Daoy (cell line): ENCODE measurements at regions not wholly inside any gene's neighbourhood (a gene's known extent, or its start where the extent isn't known, plus 50 kb on each side); places are given as distances from the start of the nearest gene placed in this dataset.
"Not testable (repeated sequence)": the region's sequence is repeated elsewhere in the genome, so short reads cannot be mapped to it uniquely, and the experiment has no call there.

Experiments
- DNase-seq: peaks from one replicate; pipeline ENCODE4 v3.0.0-alpha.2; 2015; ENCODE audit warnings: low read depth

DNA sequence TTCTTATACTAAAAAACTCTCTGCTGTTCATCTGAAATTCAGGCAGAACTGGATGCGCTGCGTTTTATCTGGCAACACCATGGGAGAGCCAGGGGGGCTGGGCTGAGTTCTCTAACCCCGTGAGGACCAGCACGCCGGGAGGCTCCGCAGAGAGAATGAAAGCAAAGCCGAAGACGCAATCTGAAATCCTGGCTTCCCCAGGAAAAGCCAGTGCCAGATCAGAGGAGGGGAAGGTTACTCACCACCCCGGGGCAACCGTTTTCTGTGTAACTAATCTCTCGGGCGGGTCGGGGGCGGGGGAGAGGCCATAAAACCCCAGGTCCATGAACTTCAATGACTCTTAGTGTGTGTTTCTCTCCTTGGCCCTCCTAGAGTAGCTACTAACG is 99.4 kb downstream of the SHANK2 start:
- peak; percentile 83 for DNase-seq

DNA sequence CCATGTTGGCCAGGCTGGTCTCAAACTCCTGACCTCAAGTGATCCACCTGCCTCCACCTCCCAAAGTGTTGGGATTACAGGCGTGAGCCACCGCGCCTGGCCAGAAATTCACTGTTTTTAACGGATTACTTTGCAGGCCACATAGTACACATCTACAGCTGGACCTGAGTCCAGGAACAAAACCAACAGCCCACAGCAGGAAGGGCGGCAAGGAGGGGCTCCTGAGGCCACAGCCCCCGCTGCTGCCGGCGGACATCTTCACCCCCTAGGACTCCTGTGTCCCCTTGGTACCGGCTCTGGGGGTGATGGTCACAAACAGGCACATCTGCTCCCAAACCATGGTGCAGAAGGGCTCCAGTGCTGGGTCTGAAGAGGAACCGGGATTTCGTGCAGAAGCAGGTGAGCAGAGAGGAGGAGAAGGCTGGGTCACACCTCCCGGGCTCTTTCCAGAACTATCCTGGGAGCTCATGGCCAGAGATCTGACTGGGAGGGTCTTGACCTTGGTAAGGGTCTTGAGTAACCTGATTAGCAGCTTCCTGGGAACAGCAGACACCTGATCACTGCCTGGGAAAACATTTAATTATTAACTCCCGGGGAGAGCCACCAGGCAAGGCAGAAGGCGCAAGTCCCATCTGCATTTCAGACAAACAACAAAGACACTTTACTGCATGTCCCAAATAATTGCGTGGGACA is 99.9 kb downstream of the SHANK2 start:
- not testable (repeated sequence) for DNase-seq

DNA sequence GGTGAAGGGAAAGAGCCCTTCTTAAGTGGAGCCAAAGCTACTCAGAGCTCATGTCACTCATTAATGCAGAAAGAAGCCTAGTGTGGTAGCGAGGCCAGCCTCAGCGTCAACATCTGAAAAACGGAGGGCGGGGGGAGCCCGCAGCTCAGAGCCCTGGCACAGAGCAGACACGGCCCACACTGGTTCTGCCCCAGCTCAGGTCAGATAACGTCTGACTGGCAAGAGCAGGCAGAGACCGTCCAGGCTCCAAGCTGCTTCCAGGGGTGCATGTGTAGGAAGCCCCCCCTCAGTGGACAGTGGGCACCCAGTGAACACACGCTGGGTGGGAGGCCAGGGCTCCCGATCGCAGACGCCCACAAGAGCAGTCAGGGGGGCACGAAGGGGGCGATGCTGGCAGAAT is 100.8 kb downstream of the SHANK2 start:
- DNase-seq, result no peak

DNA sequence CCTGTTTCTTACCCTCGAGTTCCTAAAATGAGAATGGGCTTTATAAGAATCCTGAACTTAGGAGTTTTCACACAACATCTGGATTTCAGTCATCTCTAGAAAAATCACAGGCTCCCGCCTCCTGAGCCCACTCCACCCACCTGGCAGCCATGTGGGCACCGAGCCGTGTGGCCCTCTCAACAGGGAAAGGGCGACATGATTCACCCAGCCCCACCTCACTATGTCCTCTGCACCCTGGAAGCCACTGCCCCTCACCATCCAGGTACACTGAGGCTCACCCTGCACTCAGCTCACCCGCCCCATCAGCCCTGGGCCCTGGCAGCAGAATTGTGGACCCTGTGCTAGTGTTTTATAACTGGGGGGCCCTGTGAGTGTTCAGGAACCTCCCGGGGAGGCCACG is 101.5 kb downstream of the SHANK2 start:
- DNase-seq, result no peak

DNA sequence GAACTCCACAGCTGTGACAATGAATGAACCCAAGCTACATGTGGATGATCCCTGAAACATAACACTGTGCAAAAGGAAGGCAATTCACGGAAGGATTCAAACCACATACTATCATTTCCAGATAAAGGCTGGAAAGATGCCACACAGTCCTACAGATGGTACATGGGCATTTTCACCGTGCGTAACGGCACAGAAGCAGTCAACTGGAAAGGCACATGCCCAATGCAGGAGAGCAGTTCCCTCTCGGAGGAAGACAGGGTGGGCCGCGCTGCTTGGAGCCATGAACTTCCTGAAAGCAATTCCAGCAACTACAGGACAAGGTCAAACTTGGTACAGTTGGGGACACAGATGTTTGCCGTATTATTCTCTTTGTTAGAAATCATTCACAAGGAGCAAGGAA is 103.7 kb downstream of the SHANK2 start:
- no peak for DNase-seq

DNA sequence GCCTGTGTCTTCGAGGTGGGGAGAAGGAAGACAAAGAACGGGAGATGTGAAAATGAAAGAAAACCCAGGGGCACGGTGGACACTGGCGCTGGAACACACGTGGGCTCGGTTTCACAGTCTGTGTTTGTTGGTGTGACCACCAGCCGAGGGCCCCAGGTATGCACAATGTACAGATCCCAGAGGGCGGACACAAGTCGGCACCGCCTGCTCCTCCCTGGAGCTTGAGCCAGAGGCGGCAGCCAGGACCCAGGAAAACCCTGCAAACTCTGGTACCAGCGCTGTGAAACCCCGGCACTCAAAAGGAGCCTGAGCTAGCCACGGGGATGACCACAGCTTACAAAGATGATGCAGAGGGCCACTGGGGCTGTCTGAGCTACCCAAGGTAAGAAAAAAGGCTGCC is 105.0 kb downstream of the SHANK2 start:
- DNase-seq, result no peak

DNA sequence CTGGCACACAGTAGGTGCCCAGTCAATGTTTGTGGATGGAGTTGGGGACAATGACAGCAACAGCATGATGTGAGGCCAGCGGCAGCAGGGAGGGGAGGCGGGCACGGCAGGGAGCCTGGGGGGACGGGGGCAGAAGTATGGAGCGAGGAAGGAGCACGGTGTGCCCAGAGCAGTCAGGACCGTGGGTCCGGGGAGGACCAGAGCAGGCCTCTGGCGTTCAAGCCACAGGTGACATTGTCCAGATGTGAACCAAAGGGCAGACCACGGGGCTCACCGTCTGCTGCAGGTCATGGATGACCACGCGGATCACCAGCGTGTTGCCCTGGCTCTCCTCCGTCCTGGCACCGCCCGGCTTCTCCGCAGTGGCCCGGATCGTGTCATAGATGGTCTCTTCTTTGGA is 105.5 kb downstream of the SHANK2 start:
- no peak for DNase-seq

DNA sequence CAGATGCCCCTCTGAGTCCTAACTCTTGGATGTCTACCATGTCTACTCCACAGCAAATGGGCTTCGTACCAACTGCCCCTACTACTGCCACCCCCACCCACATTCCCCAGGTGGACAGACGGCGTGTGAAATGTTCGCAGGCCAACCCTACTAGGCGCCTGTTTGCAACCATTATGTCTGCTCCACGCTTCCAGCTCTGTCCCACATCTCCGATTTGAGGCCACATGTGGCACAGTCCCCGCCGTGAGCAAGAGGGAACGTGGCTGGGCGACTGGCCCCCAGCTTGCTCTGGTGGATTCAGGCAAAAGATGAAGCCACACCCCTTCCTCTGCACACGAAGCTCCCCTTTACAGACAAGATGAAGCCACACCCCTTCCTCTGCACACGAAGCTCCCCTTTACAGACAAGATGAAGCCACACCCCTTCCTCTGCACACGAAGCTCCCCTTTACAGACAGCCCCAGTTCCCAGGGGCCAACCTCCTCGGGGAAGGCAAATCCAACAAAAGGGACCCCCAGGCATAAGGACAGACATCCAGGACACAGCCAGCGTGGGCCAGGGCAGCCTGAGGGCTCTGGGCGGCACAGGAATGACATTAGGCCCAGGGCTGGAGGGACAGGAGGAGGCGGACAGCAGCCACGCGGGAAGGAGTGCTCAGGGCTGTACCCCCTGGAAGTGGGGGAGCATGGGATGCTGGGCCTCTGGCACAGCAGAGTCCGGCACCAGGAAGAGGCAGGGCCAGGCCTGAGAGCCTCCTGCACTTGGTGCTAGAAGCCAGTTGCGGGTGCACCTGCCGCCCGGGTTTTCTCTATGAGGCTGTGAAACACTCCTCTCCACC is 106.2 kb downstream of the SHANK2 start:
- no peak for DNase-seq

DNA sequence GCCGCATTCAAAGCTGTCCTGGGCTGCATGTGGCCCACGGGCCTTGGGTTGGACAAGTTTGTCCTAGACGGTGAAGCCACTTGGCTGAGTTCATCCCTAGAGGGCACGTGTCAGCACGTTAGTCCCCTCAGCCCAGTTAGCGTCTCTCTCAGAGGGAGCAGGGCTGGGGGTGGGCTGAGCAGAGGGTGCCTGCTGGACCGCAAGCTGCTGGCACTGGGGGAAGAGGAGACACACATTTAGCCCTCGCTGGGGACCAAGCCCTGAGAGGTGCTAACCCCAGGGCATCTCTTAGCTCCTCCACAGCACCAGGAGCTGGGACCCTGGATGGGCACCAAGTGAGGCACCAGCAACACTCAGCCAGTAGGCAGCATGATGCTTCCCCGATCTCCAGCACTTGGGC is 107.0 kb downstream of the SHANK2 start:
- no peak for DNase-seq

DNA sequence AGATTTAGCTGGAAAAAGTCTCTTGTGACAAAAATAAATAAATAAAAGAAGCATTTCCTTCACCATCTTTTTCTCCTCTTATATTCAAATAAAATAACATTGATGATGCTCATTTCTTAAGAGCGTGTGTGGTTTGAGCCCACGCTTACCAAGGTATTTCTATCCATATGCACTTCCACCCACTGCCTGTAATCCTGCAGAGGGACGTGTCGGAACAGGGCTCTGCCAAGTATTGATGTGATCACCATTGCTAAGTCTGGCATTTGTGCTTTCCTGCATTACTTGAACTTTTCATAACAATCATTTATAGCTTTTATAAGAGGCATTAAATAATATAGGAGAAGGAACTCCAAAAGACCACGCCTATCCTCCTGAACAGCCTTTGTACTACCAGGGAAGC is 107.6 kb downstream of the SHANK2 start:
- DNase-seq, result no peak

DNA sequence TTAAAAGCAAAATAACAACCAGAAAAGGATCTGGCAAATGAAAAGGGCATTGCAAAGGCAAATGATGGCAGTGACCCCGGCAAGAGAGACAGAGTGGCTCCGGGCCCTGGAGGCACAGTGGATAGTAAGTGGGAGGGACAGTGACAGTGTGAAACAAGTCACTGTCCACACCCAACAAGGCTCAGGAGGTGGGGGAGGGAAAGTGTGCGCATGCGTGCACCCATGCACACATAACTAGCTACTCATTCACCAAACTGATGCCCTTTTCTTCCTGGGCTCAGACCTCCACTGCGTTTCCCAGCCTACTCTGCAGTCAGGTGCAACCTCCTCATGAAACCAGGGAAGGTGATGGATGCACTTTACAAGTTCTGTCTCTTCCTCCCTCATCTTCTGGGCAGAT is 108.4 kb downstream of the SHANK2 start:
- DNase-seq, result no peak

DNA sequence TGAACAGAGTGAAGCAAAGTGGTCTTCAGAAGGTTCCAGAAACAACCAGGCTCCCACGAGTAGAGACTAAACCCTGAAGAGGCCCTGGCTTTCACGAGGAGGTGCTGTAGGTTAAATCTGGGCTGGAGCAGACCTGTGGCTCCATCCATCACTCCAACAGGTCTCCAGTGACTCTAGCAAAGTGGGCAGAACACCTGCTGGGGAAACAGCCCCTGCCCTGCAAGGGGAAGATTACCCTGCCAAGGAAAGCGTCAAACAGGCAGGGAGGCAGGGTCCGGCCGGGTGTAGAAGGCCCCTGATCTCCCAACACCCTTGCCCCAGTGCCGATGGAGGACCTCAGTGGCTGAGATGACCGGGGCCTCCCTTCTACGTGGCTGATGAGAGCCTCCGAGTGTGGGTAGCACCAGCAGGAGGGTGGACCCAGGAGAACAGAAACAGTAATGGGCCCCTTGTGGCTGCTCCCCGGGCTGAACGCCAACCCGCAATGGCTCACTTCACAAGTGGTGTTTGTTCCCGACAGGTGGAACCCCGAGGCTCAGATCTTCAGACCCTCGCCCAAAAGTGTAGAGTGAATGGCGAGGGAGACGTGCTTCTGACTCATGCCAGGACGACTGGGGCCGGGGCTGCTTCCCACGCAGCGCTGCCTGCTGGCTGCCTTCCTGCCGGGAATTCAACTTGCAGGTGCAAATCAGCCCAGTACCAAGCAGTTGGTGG is 112.0 kb downstream of the SHANK2 start:
- DNase-seq, result peak; percentile 60

DNA sequence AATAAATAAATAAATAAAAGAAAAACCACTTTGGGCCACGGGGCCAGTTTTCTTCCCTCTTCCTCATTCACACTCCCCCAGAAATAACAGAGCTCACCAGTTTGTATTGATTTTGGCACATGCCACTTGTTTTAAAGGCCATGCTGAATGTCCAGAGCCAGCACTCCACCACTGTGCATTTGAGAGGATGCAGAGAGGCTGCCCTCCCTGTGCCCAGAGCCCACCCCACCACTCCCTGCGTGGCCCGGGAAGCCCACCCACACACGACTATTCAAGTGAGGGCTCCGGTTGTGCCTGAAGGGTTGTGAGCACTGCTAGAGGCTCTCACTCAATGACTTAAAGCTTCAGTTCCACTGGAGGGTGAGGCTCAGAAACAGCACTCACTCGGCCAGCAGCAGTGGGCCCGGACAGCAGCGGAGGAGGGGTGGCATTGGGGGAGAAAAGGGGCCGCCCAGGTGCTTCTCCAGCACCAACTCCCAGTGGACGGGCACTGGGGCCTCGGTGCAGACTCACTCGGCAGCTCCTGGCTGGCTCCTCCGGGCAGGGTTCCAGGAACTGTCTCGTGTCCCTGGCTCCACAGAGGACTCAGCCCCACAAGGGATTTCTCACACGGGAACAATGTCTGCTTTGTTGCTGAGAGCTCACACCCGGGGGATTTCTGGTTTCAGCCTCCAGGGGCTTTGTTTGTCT is 112.7 kb downstream of the SHANK2 start:
- DNase-seq, result no peak

DNA sequence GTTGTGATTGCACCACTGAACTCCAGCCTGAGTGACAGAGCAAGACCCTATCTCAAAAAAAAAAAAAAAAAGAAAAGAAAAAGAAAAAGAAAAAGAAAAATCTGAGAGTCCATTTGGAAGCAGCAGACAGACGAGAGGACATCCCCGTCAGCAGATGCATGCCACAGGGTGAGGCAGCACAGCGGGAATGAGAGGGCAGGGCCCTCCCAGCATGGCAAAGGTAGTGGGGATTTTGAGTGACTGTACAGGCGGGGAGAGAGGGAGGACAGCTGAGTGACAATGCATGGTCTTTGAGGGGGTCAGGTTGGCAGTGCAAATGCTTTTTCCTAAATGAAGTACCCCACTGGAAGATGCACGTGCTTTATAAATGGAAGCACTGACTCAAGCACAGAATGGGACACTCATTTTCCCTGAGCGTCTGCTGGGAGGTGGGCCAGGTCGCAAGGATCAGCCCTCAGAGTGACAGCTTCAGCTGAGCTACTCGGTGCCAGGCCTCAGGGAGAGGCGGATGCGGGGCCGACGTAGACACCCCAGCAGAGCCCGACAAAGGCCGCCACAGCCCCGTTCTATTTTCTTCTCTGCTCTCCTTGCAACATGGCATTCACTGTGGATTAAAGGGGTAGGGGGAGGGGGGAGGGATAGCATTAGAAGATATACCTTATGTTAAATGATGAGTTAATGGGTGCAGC is 113.5 kb downstream of the SHANK2 start:
- DNase-seq, result no peak

DNA sequence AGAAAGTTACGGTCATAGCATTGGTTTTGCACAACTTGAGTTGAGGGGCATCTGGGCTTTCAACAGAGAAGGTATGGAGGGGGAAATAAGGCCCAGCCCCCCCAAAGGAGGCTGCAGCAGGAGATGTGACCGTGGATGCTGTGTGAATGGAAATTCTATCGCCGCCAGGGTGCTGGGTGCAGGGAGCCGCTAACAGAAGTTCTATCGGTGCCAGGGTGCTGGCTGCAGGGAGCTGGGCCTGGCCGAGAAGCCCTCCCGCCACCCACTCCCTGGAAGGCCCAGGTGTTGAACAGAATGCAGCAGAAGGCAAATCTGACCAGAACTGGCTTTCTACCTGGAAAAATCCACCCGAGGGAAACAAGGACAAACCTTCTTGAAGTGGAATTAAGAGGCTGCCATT is 115.0 kb downstream of the SHANK2 start:
- DNase-seq, result no peak

DNA sequence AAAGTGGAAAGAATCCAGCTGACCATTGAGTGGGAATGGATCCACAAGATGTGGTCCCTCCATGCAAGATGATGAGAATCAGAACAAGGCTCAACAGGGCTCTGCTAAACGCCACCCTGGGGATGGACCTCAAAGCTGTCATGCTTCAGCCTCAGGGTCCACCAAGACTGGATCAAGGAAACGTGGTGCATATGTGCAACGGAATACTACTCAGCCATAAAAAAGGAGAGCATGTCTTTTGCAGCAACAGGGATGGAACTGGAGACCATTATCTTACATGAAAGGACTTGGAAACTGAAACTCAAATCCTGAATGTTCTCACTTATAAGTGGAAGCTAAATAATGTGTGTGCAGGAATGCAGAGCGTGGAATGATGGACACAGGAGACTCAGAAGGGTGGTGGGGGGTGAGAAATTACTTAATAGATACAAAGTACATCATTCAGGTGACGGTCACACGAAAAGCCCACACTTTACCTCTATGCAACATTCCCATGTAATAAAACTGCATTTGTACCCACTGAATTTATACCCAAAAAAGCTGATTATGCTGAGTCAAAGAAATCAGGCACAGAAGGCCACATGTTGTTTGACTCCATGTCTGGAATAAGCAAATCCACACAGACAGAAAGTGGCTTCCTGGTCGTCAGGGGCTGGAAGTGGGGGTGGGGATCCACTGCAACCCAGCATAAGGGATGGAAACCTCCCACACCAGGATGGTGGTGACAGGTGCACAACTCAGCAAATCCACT is 116.1 kb downstream of the SHANK2 start:
- no peak for DNase-seq

DNA sequence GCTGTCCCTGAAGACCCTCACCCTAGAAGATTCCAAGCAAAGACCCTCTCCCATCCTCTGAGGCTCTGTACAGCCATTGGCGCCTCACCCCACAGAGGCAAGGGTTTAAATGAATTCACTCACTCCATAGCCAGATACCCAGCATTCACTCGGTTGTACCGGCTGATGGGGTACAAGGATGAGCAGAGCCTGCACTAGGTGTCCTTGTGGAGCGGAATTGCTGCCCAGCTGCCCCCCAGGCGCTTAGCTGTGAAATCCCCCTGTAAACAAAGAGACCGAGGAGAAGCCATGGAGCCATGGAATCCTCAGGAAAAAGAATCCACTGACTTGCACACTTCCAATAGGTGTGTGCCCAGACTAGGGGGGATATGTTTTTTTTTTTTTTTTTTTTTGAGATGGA is 117.3 kb downstream of the SHANK2 start:
- no peak for DNase-seq

DNA sequence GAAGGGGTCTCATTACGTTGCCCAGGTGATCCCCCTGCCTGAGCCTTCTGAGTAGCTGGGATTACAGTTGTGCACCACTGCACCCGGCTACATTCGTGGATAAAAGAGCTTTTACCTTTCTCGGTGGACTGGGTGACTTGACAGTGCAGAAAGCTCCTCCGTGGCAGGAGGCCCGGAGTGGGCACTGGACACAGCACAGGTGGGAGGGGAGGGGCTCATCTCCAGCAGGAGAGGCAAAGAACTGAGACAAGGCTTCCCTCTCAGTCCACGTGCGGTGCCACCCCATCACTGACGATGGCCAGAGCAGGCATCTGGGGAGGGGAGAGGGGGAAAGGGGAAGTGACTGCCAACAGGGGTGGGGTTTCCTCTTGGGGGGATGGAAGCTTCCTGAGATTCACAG is 118.4 kb downstream of the SHANK2 start:
- no peak for DNase-seq

DNA sequence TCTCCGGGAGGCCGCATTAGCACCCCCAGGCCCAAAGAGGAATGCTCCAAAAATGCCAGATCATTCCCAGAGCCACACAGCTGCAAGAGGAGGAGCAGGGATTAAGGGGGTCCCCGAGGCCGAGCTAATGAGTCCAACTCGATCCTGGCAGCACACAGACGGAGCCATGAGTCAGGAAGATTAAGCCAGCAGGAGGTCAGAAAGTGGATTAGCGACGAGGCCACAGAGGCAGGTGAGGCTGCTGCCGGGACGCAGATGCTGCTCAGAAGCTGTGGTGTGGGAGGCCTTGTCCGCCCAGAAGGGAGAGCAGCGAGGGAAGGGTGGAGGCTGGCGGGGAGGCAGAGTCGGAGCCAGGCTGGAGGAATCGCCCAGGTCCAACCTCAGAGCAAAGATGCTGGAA is 120.5 kb downstream of the SHANK2 start:
- peak; percentile 65 for DNase-seq

DNA sequence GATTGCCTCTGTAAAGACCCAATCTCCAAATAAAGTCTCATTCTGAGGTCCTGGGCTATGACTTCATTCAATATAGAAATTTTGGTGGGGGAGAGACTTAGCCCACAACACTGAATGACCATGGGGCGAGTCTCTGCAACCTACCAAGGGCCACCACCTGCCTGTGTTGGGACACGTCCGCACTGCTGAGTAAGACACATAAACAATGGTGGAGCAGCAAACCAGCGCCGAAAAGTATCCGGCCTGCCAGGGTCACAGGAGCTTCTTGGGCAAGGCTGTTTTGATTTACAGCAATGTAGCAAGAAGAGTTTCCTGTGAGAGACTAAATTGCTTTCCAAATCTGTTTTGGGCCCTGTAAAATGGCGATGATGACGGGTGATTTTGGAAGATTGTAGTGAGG is 122.3 kb downstream of the SHANK2 start:
- DNase-seq, result no peak

DNA sequence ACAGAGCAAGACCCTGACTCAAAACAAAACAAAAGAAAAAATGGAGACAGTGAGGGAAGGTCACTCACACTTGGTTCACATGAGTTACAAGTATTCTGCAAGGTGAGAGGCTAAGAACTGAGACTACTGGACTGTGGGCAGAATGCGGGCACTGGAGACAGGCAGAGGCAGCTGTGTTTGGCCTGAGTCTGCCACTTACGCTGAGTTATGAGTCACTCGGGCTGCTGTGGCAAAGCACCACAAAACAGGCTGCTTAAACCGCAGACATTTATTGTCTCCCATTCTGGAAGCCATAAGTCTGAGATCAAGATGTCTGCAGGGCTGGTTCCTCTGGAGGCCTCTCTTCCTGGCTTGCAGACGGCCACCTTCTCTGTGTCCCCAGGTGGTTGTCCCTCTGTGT is 122.8 kb downstream of the SHANK2 start:
- peak; percentile 87 for DNase-seq
